Astrocyte of the spinal cord (primary cell): ENCODE measurements at regions not wholly inside any gene's neighbourhood (a gene's known extent, or its start where the extent isn't known, plus 50 kb on each side); places are given as distances from the start of the nearest gene placed in this dataset.

Experiments
- DNase-seq: peaks from one replicate; pipeline ENCODE4 v3.0.0; 2011; ENCODE audit warnings: low read depth, low spot score
- H3K4me3 ChIP-seq: 2 replicates; pipeline ENCODE4 v1.5.1; 2011; ENCODE audit warnings: low read depth, mild to moderate bottlenecking, low read length, moderate library complexity
- CTCF ChIP-seq: IDR thresholded peaks from 2 replicates; pipeline ENCODE4 v1.5.1; 2012; ENCODE audit warnings: low read depth, mild to moderate bottlenecking, low read length, inconsistent platforms
- in situ Hi-C: cut with HindIII; loops from 2 replicates; pipeline ENCODE4 v1.10.0; 2017; ENCODE audit warnings: low sequenced_read_pairs

- TF ChIP-seq CTCF = no peak
- no peak overlapping the region for H3K4me3 ChIP-seq
- DNase-seq = peak; percentile 18
- in situ Hi-C loops = no loop called here
Measured at GRCh38 chr7:114787556-114787955, 134.3 kb upstream of the MDFIC start.

- DNase-seq = no peak
- no peak overlapping the region for H3K4me3 ChIP-seq
- in situ Hi-C loops = no loop called here
- TF ChIP-seq CTCF = no peak
Measured at GRCh38 chr7:114788706-114789105, 133.2 kb upstream of the MDFIC start.

- H3K4me3 ChIP-seq = no peak overlapping the region
- no peak for TF ChIP-seq CTCF
- DNase-seq = peak; percentile 75
- in situ Hi-C loops = no loop called here
Measured at GRCh38 chr7:114789161-114789560, 132.7 kb upstream of the MDFIC start.

GRCh38 chr7:114789871-114790311, 132.0 kb upstream of the MDFIC start:
- in situ Hi-C loops = no loop called here
- no peak for TF ChIP-seq CTCF
- peak; percentile 99 for DNase-seq
- H3K4me3 ChIP-seq = no peak overlapping the region

- no peak for TF ChIP-seq CTCF
- in situ Hi-C loops = no loop called here
- DNase-seq = no peak
- no peak overlapping the region for H3K4me3 ChIP-seq
Measured at GRCh38 chr7:114790521-114790920, 131.4 kb upstream of the MDFIC start.

GRCh38 chr7:114791771-114792170, 130.1 kb upstream of the MDFIC start:
- in situ Hi-C loops = no loop called here
- TF ChIP-seq CTCF = no peak
- peak; percentile 51 for DNase-seq
- H3K4me3 ChIP-seq = no peak overlapping the region
